GM19468 (cell line): ENCODE measurements at regions not wholly inside any gene's neighbourhood (a gene's known extent, or its start where the extent isn't known, plus 50 kb on each side); places are given as distances from the start of the nearest gene placed in this dataset.
"Not testable (repeated sequence)": the region's sequence is repeated elsewhere in the genome, so short reads cannot be mapped to it uniquely, and the experiment has no call there.

ENCODE experiments used
- ATAC-seq: cut with Tn5 transposase; IDR thresholded peaks from one replicate; pipeline ENCODE4 v1.9.1; 2021; ENCODE audit warnings: mild to moderate bottlenecking, moderate library complexity, moderate number of reproducible peaks; ENCODE audit not compliant: unreplicated experiment; ENCODE audit errors: extremely low read depth

- ATAC-seq: no peak
Observed at GRCh38 chr7:50251765-50252164, 52.8 kb upstream of the IKZF1 start.

GRCh38 chr7:50246551-50246950 lies 58.0 kb upstream of the IKZF1 start:
- ATAC-seq: no peak

- ATAC-seq: not testable (repeated sequence)
Observed at GRCh38 chr7:50242111-50242510, 62.4 kb upstream of the IKZF1 start.

GRCh38 chr7:50240699-50241098 lies 63.8 kb upstream of the IKZF1 start:
- ATAC-seq: not testable (repeated sequence)

GRCh38 chr7:50229964-50230363 lies 74.6 kb upstream of the IKZF1 start:
- ATAC-seq: no peak

GRCh38 chr7:50228148-50228547 lies 76.4 kb upstream of the IKZF1 start:
- no peak for ATAC-seq

- ATAC-seq: no peak
Observed at GRCh38 chr7:50227726-50228125, 76.8 kb upstream of the IKZF1 start.

GRCh38 chr7:50226669-50227068 lies 77.8 kb upstream of the IKZF1 start:
- no peak for ATAC-seq

- ATAC-seq: no peak
Observed at GRCh38 chr7:50226145-50226544, 78.4 kb upstream of the IKZF1 start.

- no peak for ATAC-seq
Observed at GRCh38 chr7:50221433-50221832, 83.1 kb upstream of the IKZF1 start.

GRCh38 chr7:50221028-50221427 lies 83.5 kb upstream of the IKZF1 start:
- no peak for ATAC-seq

- no peak for ATAC-seq
Observed at GRCh38 chr7:50220273-50220672, 84.2 kb upstream of the IKZF1 start.

GRCh38 chr7:50217821-50218281 lies 86.7 kb upstream of the IKZF1 start:
- ATAC-seq: no peak

- ATAC-seq: no peak
Observed at GRCh38 chr7:50217401-50217800, 87.1 kb upstream of the IKZF1 start.

- no peak for ATAC-seq
Observed at GRCh38 chr7:50216626-50217025, 87.9 kb upstream of the IKZF1 start.

- ATAC-seq: no peak
Observed at GRCh38 chr7:50214771-50215170, 89.7 kb upstream of the IKZF1 start.

GRCh38 chr7:50214126-50214670 lies 90.3 kb upstream of the IKZF1 start:
- no peak for ATAC-seq

GRCh38 chr7:50213622-50214017 lies 90.9 kb upstream of the IKZF1 start:
- ATAC-seq: no peak

GRCh38 chr7:50212666-50213621 lies 91.6 kb upstream of the IKZF1 start:
- no peak for ATAC-seq

- no peak for ATAC-seq
Observed at GRCh38 chr7:50212016-50212325, 92.5 kb upstream of the IKZF1 start.

GRCh38 chr7:50211130-50212015 lies 93.1 kb upstream of the IKZF1 start:
- no peak for ATAC-seq
